ENCODE measurements at regions not wholly inside any gene's neighbourhood (a gene's known extent, or its start where the extent isn't known, plus 50 kb on each side); places are given as distances from the start of the nearest gene placed in this dataset.

- TF ChIP-seq, protein P1, sequence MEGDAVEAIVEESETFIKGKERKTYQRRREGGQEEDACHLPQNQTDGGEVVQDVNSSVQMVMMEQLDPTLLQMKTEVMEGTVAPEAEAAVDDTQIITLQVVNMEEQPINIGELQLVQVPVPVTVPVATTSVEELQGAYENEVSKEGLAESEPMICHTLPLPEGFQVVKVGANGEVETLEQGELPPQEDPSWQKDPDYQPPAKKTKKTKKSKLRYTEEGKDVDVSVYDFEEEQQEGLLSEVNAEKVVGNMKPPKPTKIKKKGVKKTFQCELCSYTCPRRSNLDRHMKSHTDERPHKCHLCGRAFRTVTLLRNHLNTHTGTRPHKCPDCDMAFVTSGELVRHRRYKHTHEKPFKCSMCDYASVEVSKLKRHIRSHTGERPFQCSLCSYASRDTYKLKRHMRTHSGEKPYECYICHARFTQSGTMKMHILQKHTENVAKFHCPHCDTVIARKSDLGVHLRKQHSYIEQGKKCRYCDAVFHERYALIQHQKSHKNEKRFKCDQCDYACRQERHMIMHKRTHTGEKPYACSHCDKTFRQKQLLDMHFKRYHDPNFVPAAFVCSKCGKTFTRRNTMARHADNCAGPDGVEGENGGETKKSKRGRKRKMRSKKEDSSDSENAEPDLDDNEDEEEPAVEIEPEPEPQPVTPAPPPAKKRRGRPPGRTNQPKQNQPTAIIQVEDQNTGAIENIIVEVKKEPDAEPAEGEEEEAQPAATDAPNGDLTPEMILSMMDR (IDR thresholded peaks at IDR 0.05; ENCODE audit: low read depth, low read length), result no peak
- no peak overlapping the region for H3K4me3 ChIP-seq
- DNase-seq (ENCODE audit: low read depth in 1 of 2, low spot score in 1 of 2), result peak in 1 of 2 donors; percentile 41
- H3K4me1 ChIP-seq (ENCODE audit: low read depth), result no peaks in the 10 kb centered on the region
- no peak overlapping the region for H3K27ac ChIP-seq
- no peaks in the 10 kb centered on the region for H3K9me3 ChIP-seq (ENCODE audit: low read depth)
- no peaks in the 10 kb centered on the region for H3K36me3 ChIP-seq
- H3K27me3 ChIP-seq, result no peaks in the 10 kb centered on the region
Measured at GRCh38 chr2:105682401-105682800, 62.3 kb upstream of the NCK2 start.

DNA sequence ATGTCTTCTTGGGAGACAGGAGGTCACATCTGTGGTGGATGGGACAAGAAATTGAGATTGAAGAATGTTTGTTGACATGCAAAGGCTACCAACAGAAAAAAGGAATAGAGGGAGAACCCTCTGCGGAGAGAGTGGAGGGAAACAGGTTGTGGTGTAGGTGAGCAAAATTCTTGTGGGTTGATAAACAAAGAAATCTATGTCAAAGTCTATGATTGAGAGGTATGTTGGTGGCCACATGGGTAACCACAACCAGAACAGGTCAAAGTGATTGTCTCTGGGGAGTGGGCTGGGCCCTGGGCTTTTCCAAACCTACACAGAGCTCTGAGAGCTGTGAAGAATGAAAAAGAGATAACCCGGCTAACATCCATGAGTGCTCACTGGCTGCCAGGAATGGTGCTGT lies 62.8 kb upstream of the NCK2 start:
- Histone ChIP-seq H3K27me3 (no peaks in the 10 kb centered on the region), H3K36me3 (no peaks in the 10 kb centered on the region), H3K27ac (no peak overlapping the region), H3K9me3 (ENCODE audit: low read depth) (no peaks in the 10 kb centered on the region), H3K4me3 (no peak overlapping the region), H3K4me1 (ENCODE audit: low read depth) (no peaks in the 10 kb centered on the region)
- TF ChIP-seq, protein P1 (IDR thresholded peaks at IDR 0.05; ENCODE audit: low read depth, low read length), result no peak
- DNase-seq (ENCODE audit: low read depth in 1 of 2, low spot score in 1 of 2), result no peak

GRCh38 chr2:105680357-105680756 lies 64.4 kb upstream of the NCK2 start:
- H3K27me3 ChIP-seq, result no peaks in the 10 kb centered on the region
- no peaks in the 10 kb centered on the region for H3K36me3 ChIP-seq
- H3K4me3 ChIP-seq, result no peak overlapping the region
- no peak overlapping the region for H3K27ac ChIP-seq
- no peaks in the 10 kb centered on the region for H3K9me3 ChIP-seq (ENCODE audit: low read depth)
- no peaks in the 10 kb centered on the region for H3K4me1 ChIP-seq (ENCODE audit: low read depth)
- TF ChIP-seq, protein P1 (IDR thresholded peaks at IDR 0.05; ENCODE audit: low read depth, low read length), result no peak
- DNase-seq (ENCODE audit: low read depth in 1 of 2, low spot score in 1 of 2), result no peak

- TF ChIP-seq, protein P1 (IDR thresholded peaks at IDR 0.05; ENCODE audit: low read depth, low read length), result no peak
- Histone ChIP-seq H3K4me1 (ENCODE audit: low read depth) (no peaks in the 10 kb centered on the region), H3K27me3 (no peaks in the 10 kb centered on the region), H3K4me3 (no peak overlapping the region), H3K36me3 (no peaks in the 10 kb centered on the region), H3K27ac (no peak overlapping the region), H3K9me3 (ENCODE audit: low read depth) (no peaks in the 10 kb centered on the region)
- no peak for DNase-seq (ENCODE audit: low read depth in 1 of 2, low spot score in 1 of 2)
Measured at GRCh38 chr2:105678346-105678745, 66.4 kb upstream of the NCK2 start.

GRCh38 chr2:105677901-105678300 lies 66.8 kb upstream of the NCK2 start:
- DNase-seq (ENCODE audit: low read depth in 1 of 2, low spot score in 1 of 2), result no peak
- TF ChIP-seq, protein P1 (IDR thresholded peaks at IDR 0.05; ENCODE audit: low read depth, low read length), result no peak

GRCh38 chr2:105675841-105676240 lies 68.9 kb upstream of the NCK2 start:
- DNase-seq (ENCODE audit: low read depth in 1 of 2, low spot score in 1 of 2), result peak in 1 of 2 donors; percentile 19
- H3K4me3 ChIP-seq, result no peak overlapping the region
- H3K27me3 ChIP-seq, result no peaks in the 10 kb centered on the region
- TF ChIP-seq, protein P1 (IDR thresholded peaks at IDR 0.05; ENCODE audit: low read depth, low read length), result no peak
- no peak overlapping the region for H3K27ac ChIP-seq
- H3K4me1 ChIP-seq (ENCODE audit: low read depth), result no peaks in the 10 kb centered on the region
- no peaks in the 10 kb centered on the region for H3K36me3 ChIP-seq
- no peaks in the 10 kb centered on the region for H3K9me3 ChIP-seq (ENCODE audit: low read depth)

More at GRCh38 chr2:105677901-105678300, 66.8 kb upstream of the NCK2 start:
- Histone ChIP-seq H3K4me1 (ENCODE audit: low read depth) (no peaks in the 10 kb centered on the region), H3K4me3 (no peak overlapping the region), H3K9me3 (ENCODE audit: low read depth) (no peaks in the 10 kb centered on the region), H3K27ac (no peak overlapping the region), H3K36me3 (no peaks in the 10 kb centered on the region), H3K27me3 (no peaks in the 10 kb centered on the region)

Data from cardiac muscle cell (in vitro differentiated cells and primary cell).